Transverse colon (tissue), 4 donors: ENCODE measurements at regions not wholly inside any gene's neighbourhood (a gene's known extent, or its start where the extent isn't known, plus 50 kb on each side); places are given as distances from the start of the nearest gene placed in this dataset.

Source experiments
- EP300 ChIP-seq: sonication (generic); formaldehyde crosslinking; IDR thresholded peaks from one replicate; pipeline ENCODE4 v1.6.1; 2017; ENCODE audit warnings: antibody characterized with exemption, low read depth
- POLR2A ChIP-seq: fragments of 450-650 bp; IDR thresholded peaks from one replicate; pipeline ENCODE4 v1.6.1; 2016; ENCODE audit warnings: antibody characterized with exemption, mild to moderate bottlenecking, moderate library complexity
- POLR2AphosphoS5 ChIP-seq, 3 donors: sonication (generic); formaldehyde crosslinking; IDR thresholded peaks; one replicate each; pipeline ENCODE4 v1.6.1; 2016; ENCODE audit warnings: antibody characterized with exemption in 3 of 3
- TF ChIP-seq, protein P1 (sequence below), 5 experiments: fragments of 200-600 bp in 3 of 5; fragments of 450-650 bp in 2 of 5; sonication (generic) in 3 of 5; IDR thresholded peaks; 1 replicate in 2 of 5; 2 replicates in 3 of 5; pipeline ENCODE4 v1.5.1; 2016 to 2017; ENCODE audit warnings: antibody characterized with exemption in 5 of 5, inconsistent platforms in 3 of 5, mild to moderate bottlenecking in 2 of 5, moderate library complexity in 1 of 5

DNA sequence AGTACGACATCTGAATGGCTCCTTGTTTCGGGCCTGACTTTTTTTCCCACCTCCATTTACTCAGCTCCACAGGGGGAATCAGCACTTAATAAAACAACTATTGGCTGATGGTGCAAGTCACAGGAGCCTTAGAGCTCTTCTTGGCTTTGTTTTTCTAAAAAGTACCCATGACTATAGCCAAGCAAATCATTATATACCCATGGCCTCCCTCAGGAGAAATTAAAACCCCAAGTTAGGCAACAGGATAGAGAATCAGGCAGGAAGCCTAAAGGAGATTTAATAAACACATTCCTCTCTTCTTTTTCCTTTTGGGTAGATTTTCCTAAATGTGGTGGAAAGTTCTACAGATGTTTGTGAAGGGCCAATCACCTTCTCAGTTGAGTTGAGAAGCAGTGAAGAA is 91.9 kb upstream of the RBPJ start:
- TF ChIP-seq, protein P1, sequence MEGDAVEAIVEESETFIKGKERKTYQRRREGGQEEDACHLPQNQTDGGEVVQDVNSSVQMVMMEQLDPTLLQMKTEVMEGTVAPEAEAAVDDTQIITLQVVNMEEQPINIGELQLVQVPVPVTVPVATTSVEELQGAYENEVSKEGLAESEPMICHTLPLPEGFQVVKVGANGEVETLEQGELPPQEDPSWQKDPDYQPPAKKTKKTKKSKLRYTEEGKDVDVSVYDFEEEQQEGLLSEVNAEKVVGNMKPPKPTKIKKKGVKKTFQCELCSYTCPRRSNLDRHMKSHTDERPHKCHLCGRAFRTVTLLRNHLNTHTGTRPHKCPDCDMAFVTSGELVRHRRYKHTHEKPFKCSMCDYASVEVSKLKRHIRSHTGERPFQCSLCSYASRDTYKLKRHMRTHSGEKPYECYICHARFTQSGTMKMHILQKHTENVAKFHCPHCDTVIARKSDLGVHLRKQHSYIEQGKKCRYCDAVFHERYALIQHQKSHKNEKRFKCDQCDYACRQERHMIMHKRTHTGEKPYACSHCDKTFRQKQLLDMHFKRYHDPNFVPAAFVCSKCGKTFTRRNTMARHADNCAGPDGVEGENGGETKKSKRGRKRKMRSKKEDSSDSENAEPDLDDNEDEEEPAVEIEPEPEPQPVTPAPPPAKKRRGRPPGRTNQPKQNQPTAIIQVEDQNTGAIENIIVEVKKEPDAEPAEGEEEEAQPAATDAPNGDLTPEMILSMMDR (IDR thresholded peaks at IDR 0.05): no peak
- TF ChIP-seq POLR2AphosphoS5 (IDR thresholded peaks at IDR 0.05) (no peak), EP300 (no peak), POLR2A (no peak)
